ENCODE measurements at regions not wholly inside any gene's neighbourhood (a gene's known extent, or its start where the extent isn't known, plus 50 kb on each side); places are given as distances from the start of the nearest gene placed in this dataset.
A peak's percentile ranks its signal among the peaks of the same experiment; 100 is the strongest.

DNA sequence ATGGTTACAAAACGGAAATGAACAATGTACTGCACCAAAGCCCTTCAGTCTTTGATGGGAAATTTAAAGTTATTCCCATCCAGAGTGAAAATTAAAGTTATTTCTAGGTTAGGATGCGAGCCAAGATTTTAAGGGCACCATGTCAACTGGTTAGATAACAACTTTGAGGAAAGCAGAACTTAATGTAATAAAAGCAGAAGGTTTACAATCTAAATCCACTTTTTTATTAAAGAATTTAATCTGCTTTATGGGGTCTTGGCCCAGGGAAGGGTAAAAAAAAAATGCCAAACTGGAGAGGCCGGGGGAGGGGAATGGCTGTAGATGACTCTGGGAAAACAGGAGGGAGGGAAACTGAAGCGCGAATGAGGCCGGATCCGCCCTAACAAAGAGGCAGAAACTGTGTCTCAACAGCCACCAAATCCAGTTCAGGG lies 108.2 kb upstream of the ATF7IP start:
- DNase-seq = no peak

DNA sequence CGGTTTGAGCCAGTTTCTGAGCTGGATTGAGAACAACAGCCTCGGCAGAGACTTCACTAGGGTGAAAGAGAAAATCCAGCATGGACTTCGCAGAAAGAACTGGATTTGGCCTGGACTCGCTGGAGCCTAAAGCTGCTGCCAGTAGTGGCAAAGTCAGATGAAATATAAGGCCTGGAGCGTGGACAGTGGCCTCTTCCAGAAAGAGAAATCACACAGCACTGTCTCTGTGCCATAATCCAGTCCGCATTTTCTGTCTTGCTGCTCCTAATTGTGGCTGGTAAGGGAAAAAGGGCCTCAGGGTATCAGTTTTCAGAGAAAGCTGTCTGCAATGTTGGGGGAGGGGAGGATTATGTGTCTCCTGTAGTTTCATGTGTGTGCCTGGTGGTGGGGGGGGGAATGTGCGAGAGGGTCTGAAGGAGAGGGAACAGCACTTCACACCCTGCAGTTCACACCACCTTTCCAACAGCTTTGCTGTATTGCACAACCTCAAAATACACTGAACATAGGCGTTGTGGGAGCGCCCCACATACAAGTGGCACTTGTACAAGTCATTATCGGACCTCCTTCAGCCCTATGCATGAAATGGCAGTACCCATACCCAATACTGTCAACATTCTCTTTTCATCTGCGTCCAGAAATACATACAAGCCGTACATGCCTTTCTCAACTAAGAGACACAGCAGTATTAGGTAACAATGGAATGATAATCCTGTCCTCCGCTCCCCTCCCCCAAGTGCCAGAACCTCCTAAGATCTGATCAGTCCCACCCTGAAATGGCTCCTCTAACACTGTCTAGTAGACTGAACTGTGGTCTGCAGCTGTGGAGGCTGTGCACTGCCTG lies 107.5 kb upstream of the ATF7IP start:
- DNase-seq = peak; percentile 91

DNA sequence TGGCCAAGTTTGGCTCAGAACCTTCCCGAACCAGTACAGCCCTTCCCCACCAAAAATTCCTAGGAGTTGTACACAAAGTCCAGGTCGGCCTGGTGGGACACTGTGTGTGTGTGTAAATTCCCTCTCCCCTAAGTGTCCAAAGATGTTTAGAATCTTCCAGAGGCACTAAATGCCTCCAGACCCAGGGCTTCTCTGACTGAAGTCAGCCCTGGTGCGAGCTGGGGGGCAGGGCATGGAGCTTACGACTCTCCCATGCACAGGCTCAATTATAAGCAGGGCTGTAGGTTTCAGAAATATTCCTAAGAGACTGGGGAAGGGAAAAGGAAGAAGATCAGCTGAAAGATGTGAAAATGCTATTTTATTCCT lies 106.9 kb upstream of the ATF7IP start:
- no peak for DNase-seq

DNA sequence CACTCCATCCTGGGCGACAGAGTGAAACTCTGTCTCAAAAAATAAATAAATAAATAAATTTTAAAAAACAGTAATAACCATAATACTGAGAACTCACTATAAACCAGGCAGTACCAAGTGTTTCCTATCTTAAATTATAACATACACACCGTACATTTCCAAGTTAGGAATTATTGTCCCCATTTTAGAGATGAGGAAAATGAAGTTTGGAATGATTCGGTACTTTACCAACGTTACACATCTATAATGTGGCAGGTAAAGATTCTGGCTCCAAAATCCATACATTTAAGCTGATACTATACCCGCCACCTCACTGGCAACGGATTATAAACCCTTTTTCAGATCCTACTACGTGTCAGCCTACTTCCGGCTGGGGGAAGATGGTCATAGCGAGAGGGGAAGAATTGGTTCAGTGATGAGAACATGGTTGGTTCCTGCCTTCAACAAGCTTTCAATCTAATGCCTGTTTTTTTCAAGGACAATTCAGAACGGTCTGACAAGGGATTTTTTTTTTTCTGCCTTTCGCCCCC lies 105.9 kb upstream of the ATF7IP start:
- DNase-seq = no peak

DNA sequence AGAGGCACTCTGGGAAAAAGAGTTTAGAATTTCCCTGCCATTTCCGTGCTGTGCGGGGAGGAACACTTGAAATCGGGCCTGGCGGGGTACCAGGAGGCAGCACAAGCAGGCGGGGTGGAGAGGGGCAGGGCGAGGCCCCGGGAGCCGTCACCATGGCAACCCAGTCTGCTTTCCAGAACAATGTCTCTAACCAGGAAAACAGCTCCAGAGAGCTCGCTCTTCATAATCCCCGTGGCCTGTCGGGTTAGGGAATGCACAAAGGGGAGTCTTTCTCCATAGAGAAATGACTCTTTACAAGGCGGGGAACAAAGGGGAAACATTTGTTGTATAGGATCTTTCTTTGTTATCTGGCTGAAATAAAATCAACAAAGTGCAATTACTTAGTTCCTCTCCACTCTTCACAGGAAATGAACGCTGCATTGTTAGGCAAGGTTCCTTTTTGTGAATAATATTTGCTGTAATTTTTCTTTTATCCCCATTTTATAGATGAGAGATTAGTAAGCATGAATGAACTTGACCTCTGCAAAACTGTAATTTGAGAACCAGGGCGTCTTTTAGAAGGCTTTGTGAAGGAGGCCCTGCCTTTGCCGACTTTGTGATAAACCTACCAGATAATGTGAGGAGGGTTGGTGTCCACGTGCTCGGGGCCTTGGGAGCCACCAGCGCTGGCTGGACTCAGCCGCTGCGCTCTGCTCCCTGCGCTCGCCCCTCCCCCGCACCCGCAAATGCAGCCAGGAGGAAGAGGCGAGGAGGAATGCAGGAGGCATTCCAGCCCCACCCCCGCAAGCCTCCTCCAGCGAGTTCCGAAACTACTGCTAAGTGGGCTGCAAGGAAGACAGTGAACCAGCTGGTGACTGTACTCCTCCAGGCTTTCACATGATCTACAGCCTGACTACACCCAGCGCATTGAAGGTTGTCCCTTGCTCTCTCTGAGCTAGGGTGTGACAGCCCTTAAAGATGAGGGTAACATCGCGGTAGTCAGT lies 105.2 kb upstream of the ATF7IP start:
- DNase-seq = peak; percentile 88

DNA sequence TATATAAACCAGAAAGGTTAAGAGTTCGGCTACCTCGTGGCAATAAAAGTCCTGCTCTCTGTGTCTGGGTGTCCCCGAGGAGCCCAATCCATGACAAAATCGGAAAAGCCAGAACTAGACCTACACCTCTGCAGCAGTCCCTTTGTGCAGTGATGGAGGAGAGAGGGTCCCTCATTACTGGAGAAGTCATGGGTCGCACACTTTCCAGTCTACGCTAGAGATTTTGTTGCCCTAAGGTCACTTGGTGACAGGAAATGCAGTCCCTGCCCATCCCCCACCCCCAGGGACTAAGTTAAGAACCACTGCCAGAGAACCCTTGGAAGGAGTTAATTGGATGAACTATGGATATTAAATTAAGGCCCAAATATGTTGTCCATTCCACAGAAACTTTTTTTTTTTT lies 104.4 kb upstream of the ATF7IP start:
- peak; percentile 56 for DNase-seq

DNA sequence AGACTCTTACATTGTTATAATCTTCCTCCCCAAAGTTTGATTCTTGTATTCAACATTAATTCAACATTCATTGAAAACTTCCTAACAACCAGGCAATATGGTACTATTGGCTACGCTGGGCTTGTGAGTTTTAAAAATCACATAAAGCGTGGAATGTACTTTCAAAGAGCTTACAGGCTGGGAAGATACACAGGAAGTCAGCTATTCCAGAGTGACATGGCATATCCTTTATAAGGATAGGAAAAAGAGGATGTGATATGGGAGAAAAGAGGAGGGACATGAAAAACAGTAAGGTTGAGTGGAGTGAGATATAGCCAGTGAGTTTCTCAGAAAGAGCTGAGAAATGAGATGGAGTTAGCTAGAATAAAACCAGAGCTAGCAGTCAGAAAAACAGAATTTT lies 103.6 kb upstream of the ATF7IP start:
- no peak for DNase-seq

DNA sequence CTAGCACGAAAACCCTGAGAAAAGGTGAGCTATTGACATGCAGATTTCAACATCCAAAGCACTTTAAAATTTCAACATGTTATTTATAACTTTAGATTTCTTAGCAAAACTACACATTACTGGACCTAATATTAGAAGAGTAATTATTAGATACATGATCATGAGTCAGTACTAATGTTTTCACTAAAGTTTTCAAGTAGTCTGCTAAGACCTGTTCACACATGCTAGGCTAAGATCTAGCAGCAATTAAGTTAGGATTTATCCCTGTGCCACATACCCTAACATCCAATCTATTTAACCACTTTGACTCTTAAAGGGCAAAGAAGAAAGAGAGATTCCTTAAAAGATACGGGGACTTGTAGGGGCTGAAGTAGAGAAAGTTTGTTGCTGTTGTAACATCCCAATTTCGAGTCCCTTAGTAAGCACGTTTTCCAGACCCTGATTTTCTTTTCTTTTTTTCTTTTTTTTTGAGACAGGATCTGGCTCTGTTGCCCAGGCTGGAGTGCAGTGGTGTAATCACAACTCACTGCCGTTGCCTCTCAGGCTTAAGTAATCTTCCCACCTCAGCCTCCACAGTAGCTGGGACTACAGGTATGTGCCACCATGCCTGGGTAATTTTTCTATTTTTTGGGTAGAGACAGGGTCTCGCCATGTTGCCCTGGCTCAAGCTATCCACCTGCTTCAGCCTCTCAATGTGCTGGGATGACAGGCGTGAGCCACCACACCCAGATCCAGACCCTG lies 102.5 kb upstream of the ATF7IP start:
- no peak for DNase-seq

DNA sequence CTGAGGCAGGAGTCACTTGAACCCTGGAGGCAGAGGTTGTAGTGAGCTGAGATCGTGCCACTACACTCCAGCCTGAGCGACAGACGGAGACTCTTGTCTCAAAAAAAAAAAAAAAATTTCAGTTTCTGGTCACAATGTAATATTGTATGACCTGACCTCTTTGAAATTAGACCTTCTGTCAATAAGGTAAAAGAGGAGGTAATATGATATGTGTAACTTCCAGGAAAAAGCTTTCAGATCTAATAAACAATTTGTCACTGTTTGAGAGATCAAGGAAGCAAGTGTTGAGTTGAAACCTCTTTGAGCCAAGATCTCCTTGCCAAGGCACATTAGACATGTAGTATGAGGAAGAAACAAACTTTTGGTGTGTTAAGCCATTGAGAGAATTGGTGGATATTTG lies 101.7 kb upstream of the ATF7IP start:
- no peak for DNase-seq

DNA sequence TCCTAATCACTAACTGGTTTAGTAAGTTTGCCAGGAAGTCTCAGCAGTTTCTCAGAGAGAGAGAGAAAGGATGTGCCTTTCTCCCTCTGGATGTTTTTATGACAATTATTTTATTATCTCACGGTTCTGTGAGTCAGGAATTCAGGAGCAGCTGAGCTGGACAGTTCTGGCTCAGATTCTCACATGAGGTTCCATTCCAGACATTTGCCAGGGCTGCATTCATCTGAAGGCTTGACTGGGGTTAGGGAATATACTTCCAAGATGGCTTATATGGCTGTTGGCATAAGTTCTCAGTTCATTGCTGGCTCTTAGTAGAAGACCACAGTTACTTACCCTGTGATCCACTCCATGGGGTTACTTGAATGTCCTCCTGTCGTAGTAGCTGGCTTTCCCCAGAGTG lies 101.2 kb upstream of the ATF7IP start:
- no peak for DNase-seq

DNA sequence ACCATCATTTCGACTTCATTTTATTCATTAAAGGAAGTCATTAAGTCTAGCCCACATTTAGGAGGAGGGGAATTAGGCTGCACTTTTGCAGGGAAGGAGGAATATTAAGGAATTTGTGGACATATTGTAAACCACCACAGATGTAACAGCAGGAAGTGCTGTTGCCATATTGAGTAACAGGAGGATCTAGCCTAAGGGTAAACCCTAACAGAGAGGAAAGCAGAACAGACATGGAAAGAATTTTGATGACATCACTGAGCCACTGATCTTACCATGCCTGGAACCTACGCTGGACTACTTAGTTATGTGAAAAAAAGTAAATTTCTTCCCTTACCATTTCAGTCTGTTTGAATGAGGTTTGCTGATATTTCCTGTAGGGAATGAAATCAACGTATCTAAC lies 100.7 kb upstream of the ATF7IP start:
- DNase-seq = no peak

DNA sequence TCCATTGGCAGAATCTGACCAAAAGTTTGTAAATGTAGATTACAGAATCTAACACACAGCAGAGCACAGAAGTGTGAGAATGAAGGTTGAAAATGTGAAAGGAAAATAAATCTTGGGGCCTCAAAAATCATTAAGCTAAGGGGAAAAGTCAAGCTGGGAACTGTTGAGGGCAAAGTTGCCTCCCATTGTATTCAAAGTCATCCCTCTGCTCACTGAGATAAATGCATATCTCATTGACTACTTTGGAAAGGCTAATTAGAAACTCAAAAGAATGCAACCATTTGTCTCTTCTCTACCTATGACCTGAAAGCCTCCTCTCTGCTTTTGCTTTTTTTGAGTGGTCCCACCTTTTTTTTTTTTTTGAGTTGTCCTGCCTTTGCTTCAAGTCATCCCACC lies 97.4 kb upstream of the ATF7IP start:
- no peak for DNase-seq

DNA sequence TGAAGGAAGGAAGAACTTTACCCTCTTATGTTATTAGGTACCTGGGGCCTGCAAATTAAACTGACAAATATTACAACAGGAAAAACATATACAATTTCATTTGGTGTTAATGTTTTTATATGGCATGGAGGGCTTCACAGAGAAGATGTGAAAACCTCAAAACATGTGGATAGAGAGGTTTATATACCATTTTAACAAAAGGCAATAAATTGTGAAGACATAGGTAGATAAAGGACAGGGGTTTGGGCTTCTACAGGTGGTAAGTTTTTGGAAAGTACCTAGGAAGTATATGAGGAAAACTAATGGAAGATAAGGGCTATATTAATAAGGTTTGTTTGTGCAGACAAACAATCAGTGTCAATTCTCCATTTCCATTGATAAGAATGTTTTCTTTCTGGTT lies 95.1 kb upstream of the ATF7IP start:
- DNase-seq = no peak

DNA sequence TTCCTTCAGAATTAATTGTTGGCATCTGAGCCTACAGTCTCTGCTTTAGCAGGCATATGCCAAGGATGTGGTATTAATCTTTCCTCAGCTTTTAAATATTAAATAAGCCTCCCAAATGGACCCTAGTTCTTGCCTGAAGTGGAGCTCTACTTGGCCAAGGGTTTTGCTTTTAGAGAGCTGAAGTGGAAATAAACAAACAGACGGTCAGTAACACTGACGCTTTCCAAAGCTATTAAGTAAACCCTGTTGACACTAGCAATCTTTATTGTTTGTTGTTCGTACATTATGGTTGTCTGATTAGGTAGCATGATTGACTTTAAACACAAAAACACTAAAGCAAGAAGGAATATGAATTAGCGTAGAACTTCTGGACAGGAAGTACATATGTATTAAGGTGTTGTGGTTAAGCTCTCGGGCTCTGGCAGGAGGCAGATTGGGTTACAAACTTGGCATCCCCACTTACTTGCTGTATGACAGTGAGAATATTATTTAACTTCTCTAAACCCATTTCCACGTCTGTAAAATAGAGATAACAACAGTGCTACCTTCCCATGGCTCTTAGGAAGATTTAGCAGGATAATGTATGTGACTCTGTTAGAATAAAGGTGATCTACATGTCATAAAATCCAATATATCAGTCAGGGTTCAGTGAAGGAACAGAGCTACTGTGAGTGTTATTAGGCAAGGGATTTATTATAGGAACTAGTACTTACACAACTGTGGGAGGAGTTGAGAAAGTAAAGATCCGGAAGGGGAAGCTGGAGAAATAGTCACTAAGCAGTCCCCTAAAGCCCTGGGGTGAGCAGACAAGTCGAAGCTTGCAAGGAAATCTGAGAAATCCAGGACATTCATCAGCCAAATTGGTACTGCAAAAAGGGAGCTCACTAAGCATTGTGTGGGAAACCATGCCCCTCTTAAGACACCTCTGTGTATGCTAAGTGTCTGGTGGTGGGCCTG lies 92.2 kb upstream of the ATF7IP start:
- DNase-seq = no peak

DNA sequence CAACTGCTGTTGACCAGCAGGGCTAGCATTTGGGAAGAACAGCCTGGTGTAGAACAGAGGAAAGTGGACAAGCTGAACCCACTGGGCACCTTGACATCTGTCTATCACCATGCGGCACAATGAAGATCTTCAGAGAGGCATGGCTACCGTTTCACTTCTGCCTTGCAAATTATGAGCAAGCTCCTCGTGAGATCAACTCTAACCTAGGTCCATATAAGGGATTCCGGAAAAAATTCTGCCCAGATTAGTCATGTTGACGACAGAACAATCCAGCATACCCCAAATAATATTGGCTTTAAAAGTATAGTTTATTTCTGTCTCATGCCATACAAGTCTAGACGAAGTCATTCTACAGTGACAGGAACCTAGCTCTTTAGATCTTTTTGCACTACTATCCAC lies 91.6 kb upstream of the ATF7IP start:
- DNase-seq = no peak

DNA sequence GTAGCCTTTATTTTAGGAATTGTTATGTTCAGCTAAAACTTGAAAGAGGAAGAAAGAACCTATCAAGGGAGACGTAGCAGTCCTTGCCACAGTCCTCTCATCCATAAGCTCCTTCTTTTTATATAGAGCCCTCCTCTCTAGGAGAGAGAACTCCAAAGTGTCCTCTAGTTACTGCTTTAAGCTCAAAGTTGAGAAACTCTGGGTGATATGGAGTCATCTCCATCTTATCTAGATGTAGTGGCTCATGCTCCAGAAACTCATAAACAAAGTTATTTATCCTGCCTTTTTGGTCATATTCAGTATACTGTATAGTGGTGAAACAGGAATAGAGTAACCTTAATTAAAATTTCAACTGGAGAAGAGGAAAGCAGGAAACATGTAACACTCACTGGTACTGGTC lies 90.4 kb upstream of the ATF7IP start:
- no peak for DNase-seq

DNA sequence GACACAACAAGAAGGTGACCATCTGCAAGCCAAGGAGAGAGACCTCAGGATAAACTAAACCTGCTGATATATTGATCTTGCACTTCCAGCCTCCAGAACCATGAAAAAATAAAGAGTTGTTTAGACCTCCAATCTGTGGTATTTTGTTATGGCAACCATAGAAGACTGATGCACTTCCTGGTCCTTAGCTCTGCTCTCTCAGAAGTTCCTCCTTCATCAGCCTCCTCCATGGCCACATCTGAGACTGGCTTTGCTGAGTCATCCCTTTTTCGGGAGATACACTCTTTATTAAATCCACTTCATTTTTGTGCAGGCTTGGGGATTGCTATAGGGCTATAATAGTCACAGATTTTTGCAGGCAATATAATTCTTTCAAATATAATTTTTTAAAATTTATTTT lies 89.6 kb upstream of the ATF7IP start:
- DNase-seq = no peak

DNA sequence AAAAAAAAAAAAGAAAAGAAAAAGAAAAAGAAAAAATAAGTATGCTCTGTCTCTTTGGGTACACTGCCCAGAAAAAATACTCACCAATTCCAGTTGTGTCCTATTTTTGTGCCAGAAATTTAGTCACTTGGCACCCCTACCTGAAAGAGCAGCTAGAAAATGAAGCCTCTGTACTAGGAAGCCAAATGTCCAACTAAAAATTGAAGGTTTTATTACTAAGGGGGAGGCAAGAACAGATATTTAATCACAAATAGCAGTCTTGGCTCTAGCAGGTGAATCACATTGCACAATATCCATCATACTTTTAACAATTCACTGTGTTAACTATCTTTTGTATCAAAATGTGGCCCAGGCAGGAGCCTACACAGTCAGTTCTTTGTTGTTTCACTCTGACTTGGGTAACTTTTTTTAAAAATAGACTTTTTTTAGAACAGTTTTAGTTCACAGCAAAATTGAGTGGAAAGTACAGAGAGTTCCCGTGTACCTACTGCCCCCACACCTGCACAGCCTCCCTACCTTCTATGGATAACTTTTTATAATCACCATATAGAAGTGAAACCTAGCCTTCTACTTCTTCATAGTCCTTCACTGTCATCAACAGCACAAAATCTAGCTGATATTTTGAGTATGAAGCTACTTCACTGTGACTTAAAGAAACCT lies 87.1 kb upstream of the ATF7IP start:
- no peak for DNase-seq

DNA sequence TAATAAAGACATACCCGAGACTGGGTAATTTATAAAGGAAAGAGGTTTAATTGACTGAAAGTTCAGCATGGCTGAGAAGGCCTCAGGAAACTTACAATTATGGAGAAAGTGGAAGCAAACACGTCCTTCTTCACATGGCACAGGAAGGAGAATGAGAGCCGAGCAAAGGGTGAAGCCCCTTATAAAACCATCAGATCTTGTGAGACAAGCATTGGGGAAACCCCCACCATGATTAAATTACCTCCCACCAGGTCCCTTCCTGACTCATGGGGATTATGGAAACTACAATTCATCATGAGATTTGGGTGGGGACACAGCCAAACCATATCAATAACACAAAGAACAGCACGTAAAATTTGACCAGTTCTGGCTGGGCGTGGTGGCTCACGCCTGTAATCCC lies 85.6 kb upstream of the ATF7IP start:
- DNase-seq = no peak

DNA sequence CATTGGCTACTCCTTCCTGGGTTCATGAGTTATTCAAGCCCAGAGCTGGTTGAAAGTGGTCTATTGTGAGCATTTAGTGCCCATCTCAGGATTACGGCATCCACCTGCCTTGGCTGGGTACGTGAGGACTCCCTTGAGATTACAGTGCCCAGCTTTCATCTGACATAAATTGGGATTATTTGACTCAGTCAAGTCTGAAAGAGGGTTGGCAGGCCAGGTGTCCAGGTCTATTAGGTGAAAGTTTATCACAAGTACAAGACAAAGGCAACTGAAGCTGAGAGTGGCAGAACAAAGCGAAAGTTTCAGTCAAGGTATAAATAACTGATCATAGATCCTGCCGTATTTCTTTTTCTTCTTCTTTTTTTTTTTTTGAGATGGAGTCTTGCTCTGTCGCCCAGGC lies 84.6 kb upstream of the ATF7IP start:
- DNase-seq = no peak

DNA sequence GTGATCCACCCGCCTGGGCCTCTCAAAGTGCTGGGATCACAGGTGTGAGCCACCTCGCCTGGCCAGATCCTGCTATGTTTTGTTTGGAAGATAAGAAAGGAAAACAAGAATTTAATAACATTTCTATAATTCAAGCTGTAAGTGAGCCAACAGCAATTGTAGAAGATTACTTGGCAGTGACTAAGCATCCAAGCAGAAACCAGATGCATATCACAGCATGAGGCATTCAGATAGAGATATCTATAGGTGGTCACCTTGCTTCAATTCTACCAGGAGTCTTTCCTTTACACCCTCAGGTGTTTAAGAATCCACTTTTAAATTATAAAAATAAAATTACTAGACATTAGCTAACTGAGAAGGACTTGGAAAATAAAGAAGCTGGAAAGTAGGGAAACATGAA lies 83.9 kb upstream of the ATF7IP start:
- DNase-seq = no peak

All from right forelimb (tissue), 1 donor.